Activated T-cell treated with anti-CD3 and anti-CD28 coated beads for 48 hours (primary cell): ENCODE measurements at regions not wholly inside any gene's neighbourhood (a gene's known extent, or its start where the extent isn't known, plus 50 kb on each side); places are given as distances from the start of the nearest gene placed in this dataset.

Experiments used
- DNase-seq: peaks from one replicate; pipeline ENCODE4 v3.0.0-alpha.2; 2020; ENCODE audit warnings: low read depth

DNA sequence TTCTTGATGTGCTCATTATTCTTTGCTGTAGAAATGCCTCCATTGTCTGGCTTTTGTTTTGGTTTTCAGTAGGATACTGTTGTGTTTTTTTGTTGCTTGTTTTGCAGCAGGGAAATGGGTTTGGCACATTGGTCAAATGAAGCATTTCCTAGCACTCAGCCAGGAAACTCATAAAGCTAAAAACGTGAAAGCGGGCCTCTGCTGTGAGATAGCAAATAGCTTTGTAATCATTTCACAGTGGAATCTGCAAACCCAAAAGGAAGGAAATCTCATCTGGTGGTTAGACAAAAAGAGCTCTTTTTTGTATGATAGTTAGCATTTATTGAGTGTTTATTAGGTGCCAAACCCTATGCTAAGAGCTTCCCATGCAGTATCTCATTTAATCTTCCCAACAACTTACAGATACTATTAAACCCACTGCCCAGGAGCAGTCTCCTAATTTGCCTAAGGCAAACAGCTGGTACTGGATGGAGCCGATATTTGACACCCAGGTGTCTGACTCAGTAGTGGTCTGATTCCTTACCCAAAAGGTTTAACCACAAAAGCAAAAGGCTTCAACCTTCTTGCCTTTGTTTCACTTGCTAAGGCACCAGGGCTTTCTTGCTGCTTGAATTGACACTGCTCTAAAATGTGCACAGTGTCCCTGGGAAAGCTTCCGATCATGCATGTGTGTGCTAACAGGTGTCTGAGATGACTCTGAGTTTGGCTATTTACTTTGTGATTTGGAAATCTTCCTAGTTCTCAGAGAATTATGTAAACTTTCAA is 527.9 kb upstream of the MDFIC2 start:
- no peak for DNase-seq

DNA sequence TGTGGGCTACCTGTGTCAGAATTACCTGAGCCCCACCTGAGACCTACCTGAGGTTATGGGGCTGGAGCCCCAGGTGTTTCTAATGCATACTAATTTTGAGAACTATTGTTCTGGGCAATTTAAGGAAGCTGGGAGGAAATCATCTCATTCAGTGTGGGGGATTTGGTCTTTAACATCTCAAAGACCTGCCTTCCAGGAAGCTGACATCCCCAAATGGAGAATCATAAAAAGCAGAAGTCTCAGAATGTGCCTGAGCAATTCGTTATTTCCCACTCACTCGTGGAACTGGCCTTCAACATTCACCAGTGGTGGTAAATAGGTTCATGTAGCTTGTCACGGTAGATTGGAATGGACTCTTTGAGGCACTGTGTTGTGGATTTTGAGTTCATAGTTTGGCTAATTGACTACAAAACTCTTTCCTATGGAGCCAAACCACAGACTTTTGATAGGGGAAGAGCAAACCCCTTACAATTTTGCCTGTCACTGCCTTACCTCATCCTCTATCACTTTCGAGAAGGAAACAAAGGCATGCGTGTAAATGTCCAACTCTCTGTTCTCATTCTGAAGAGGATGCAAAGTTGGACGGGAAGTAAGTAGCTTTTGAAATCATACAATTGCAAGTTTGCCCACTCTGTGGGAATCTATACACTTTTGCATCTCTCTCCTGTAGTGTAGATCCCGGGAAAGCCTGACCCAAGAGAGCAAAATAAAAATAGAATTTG is 521.0 kb upstream of the MDFIC2 start:
- no peak for DNase-seq

DNA sequence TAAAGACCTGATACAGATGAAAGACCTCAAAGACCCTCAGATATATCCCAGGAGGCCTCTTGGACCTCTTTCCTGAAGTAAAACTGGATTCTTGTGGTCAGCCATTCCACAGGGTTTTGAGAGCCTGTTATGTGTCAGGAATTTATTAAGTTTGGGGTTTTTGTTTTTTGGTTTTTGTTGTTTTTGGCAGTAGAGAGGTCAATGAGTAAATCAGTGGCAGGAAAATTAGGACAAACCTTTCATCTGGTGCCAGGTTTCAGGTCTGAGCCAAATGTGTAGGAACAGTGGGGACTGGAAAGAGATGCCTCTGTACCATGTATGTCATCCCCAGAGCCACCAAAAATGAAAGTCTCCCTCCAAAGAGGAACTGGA is 520.4 kb upstream of the MDFIC2 start:
- DNase-seq, result no peak

DNA sequence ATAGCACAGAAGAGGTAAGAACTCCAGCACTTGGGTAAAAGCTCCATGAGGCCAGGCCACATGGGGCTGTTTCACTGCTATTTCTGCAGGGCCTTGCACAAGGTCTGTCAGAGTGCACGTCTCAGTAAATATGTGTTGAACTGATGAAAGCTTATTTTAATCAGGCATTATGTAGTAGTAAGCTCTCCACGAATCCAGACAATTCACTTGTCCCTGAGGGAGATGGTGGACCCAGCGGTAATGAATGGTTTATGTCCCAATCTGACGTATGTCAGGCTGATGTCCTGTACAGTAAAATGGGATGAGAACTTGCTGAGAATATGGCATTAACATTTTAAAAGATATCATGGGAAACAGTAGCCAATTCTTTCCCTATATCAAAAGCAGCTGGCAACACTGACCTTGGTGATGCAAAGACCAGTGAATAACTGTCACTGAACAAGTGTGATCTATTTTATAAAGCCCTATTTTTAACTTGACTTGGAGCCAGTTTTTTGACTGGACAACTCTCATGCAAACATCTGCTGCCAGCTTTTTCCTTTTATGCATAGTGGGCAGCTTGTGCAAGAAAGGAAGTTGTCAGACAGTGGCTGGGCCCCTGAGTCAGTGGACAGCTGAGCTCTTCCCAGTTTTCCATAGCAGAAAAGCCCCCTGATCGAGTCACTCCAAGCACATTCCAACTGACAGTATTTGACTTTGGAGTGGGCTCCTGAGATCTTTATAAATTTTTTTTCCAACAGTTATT is 519.8 kb upstream of the MDFIC2 start:
- no peak for DNase-seq

DNA sequence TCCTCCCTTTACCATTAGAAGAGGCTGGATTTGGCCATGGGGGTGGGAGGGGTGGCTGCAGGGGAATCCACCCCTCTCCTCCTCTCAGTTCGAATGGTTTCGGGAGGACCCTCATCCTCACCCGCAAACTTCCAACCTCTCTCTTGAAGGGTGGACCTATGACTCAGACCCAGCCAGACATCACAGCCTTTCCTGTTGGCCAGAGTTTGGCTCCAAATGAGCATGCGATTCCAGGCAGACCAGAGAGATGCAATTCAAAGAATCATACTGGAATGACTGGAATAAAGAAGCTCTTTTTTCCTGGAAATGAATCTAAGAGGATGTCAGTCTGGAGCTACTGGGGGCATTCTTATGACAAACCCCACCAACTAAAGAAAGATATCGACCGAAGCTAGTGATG is 516.7 kb upstream of the MDFIC2 start:
- DNase-seq, result no peak

DNA sequence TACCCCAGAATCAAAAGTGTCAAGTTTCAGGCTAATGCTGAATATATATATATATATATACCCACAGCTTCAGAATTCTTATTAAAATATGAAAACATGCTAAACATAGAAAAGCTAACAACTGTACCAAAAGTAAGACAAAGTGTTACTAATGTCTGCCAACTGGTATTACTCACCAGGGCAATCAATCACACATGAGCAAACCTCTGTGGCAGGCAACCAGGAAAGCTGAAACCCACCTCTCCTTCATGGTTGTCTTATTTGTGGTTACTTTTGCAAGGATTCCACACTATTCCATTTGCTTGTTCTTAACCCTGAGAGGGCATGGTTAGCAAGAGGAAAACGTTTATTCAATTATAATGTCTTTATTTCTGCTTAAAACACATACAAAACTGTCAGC is 512.3 kb upstream of the MDFIC2 start:
- no peak for DNase-seq

DNA sequence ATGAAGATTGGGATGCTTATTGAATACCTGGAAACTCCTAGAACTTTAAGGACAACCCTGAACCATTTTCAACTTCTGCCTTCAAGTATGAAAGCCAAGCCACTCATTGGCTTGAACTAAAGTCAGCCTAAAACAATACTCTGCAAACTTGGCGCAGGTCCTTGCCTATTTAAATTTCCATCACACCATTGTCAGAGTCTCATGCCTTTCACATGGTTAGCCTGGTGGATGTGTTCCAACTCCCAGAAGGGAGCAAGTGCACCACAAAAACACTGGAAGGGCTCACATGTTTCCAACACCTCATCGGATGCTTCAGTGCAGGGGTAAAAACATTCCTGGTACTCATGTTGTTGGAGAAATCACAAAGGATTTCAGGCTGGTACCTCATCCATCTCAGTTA is 511.6 kb upstream of the MDFIC2 start:
- DNase-seq, result no peak

DNA sequence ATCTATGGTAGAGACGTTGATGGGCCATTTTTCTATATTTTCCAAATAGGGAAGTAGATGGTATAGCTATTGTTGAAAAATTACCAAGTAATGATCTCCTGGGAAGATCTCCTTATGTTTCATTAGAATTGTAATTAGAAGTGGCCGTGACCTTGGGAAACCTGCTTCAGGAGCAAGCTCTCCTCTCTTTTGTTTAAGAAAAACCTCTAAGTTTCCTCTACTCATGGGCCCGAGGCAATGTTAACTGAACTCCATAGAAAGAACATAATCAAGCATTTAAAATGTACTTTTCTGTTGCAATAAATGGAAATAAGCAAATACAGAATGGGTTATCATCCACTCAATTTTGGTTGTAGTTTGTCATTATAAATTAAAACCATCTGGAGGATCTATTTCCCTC is 511.2 kb upstream of the MDFIC2 start:
- DNase-seq, result no peak

DNA sequence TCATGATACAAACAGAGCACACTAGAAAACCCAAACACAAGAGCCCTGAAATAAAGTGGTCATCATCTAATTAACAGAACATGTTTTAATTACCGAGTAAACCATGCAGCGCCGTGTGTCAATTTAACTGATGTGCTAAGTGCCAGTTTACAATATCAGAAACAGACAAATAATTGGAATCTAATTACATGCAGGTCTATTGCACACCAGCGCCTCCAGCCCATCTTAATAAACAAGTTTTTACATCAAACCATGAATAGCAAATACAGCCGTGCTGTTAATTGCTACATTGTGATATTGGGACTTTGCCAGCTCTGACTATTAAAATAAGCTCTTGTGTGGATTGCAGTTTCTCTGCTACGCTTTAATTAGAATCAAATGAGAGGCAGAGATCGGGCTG is 510.2 kb upstream of the MDFIC2 start:
- no peak for DNase-seq

DNA sequence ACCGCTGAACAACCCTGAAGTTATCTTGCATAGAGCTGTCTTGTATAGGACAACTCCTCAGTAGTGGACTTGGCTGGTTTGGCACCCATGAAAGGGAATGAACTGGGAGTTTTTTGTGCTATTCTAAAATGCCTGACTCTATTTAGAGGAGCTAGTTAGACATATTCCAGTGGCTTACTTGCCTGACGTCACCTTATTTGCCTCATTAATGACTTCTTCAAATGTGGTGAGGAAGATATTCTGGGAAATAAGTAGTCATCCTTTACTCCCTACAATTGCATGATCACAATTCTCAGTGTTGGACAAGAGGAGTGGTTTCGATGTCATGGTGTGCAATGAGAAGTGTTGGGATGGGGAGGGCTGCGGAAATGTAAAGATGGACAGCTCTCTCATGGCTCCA is 509.2 kb upstream of the MDFIC2 start:
- no peak for DNase-seq

DNA sequence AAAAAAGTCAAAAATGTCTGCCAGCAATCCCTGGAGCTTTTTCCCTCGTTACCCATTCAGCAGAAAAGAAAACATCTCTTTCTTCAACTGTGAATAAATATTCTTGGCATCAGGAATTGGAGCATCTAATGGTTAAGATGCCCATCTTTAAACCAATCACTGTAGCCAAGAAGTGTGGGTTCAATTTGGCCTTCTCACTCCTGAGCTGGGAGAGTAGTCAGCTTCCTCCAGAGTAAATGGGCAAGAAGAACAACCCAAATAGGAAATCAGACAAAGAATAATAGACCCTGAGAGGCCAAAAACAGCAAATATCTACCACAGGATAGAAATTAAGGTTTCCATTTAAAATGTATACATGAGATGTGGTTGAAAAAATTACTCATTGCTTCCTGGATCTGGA is 508.0 kb upstream of the MDFIC2 start:
- no peak for DNase-seq

DNA sequence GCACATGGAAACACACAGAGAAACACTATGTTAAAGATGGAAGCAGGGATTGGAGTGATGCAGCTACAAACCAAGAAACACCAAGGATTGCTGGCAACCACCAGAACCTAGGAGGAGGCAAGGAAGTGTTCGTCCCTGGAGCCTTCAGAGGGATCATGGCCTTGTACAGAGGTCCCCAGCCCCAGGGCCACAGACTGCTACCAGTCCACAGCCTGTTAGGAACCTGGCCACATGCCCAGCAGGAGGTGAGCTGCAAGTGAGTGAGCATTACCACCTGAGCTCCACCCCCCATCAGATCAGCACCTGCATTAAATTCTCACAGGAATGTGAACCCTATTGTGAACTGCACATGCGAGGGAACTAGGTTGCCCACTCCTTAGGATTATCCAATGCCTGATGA is 505.7 kb upstream of the MDFIC2 start:
- no peak for DNase-seq

DNA sequence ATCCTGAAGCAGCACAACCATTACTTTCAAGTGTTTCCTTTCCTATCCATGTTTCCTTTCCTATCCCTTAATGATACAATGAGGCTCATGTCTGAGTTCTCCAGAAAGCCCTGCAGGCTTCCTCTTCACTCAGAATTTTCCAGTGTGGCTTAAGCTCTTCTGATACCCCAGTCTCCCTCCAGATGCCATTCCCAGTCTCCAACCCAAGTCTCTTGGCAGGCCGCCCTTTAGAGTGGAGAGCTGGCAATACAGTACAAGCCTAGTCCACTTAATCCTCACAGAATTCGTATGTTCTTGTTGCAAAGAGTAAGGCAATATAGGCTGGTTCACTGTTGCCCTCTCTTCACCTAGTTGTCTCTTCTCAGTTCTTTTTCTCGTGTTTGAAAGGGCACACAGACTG is 503.9 kb upstream of the MDFIC2 start:
- no peak for DNase-seq

DNA sequence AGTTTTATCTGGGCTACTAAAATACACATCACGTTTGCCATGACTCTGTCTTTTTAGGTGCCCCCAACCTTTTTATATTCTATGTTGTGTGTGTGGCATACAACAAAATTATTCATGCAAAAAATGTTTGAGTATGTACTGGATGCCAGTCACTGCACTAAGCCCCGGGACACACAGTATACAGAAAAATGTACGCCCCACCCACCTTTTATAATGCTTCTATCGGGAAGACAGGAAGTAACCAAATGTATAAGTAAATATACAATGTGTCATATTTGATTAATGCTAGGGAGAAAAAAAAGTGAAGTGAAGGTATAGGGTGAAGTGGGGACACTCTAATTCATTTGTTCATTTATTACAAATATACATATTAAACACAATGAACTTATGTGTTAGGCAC is 503.4 kb upstream of the MDFIC2 start:
- DNase-seq, result no peak

DNA sequence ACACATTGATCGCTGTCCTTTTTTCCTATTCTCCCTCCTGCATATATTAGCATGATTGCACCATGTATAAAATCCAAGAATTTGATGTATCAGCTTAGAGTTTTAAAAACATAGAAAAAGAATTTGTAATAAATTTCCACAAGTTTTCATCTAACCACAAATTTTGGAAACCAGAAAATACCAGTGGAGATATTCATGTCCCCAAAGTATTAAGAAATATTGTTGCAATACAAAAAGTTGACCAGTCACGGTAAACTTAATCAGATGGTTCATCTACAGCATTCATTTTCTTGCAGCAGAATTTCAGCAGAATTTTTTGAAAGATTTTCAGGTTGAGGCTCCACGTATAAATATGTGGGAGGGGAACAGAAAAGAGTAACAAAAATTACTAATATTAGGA is 500.9 kb upstream of the MDFIC2 start:
- DNase-seq, result no peak

DNA sequence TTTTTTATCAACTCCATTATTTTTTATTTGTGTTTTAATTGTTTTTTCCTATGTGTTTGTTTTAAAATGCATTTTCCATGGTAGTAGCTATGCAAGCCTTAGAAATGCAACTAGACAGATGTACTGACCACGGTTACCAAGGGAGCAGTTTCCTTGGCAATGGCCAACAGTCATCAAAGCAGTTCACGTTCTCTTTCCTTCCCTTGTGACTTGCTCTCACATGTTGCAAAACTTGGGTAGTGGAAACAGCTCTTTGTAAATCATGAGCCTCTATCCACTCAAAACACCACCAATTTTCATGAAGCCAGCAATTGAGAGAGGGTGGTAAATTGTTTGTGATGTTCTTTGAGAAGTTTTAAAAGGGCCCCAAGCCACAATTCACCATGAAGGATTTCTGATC is 499.4 kb upstream of the MDFIC2 start:
- no peak for DNase-seq

DNA sequence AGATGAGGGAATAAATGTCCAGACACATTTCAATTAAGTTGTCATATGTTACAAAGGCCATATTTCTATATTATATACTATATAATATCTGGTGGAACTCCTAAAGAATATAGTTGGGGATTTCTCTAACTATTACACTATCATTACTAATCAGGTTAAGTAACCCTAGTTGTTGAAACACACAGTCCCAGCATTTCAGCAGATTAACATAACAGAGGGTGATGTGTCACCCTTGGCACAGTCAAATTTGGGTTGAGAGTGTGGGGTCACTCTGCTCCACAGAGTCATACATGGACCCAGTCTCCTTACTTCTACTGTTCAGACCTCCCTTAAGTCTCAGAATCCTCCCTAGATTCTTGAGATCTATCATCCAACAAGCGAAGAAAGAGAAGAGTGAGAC is 496.4 kb upstream of the MDFIC2 start:
- no peak for DNase-seq

DNA sequence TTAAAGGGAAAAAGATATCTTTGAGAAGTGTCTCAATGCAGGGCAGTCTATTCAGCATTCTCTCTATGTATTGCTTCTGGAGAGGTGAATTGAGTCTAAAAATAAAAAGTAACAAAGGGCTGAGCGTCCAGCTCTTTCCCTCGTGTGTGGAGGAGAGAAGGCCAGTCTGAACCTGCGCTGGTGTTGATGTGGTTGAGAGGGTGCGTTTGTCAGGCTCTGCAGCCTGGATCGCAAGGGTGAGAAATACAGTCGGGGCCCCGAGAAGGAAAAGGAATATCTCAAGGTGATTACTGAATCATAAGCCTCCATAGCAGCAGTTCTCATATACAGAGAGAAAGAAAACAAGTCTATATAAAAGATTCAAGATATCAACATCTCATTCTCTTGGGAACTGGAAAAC is 494.1 kb upstream of the MDFIC2 start:
- DNase-seq, result no peak

DNA sequence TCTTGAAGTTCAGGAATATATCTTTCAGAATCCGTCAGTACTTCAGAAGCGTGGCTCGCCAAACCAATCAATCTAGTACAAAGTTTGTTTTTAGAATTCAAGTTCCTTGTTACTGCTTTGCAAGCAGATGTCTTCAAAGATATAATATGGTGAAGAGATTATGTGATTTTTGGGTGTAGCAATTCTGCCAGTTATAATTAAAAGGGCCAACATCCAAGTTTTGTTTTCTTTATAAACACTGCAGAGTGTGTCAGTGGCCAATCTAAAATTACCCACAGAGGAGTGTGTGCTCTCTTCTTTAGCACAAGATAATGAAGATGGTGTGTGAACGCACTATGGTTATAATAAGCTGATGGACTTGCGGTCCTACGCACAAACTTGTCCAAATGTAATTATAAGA is 493.6 kb upstream of the MDFIC2 start:
- no peak for DNase-seq

DNA sequence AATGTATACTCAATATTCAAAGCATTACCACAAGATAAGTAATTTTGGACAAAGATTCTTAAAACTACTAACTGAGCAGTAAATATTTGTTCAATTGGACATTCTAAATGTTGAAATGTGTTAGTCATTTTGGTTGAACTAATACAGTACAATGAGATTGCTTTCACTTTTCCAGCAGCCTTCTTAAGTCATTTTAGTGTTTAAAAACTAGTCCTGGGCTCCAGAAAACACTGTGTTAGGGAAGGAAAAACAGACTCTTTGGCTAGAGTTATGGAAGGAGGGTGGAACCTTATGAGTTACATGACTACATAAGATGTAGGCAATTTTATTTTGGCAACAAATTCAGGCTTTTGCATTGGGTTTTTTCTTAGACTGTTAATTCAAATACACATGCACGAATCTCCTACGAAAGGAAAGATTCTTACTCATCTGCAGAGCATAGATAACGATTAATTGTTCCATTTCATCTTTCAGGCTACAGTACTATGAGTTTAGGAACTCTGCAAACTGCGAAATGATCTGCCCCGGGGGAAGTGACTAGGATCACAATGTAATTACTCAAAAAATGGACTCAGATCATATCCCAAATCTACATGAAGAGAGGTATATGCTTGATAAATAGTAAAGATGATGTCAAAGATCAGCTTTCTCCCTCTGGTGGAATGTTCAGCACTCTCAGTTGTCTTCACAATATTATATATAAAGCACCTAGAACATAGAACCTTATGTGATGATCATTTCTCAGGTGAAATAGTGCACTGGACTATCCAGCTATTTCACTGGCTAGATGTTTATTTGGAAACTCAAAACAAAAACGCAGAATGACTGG is 492.8 kb upstream of the MDFIC2 start:
- no peak for DNase-seq

DNA sequence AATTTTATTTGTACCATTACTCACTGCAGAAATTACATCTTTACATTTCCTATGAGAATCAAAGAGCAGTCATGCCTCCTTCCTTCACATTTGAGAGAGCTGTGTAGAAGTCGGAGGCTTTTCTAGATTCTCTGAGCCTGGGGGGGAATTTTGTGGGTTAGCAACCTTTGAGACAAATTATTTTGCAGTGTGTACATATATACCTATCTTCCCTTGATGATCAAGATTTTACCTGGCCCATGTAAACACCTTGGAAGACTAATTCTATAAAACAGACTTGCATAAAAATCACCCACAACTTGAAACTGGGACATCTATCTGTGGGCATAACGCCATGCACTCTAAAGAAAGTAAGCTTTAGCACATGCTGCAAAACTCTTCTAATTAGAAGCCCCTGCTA is 491.5 kb upstream of the MDFIC2 start:
- no peak for DNase-seq

DNA sequence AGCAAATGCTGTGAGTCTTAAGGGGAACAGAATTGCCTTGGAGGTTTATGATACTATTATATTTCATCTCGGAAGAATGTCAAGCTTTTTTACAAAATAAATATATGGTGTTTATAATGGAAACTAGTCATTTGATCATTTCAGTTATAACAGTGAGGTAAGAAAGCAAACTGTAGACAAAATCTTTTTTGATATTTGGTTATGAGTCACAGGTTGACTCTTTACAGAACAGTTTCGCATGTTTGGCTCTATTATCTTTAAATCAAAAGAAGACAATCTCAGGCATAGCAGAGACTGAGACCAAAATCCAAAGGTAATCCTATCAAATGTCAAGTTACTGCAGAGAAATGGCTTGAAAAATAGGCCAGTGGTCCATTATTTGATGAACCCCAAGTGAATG is 490.9 kb upstream of the MDFIC2 start:
- no peak for DNase-seq
